Mesenteric fat pad (tissue), 1 donor: ENCODE measurements at regions not wholly inside any gene's neighbourhood (a gene's known extent, or its start where the extent isn't known, plus 50 kb on each side); places are given as distances from the start of the nearest gene placed in this dataset.

Source experiments
- DNase-seq: peaks from one replicate; pipeline ENCODE4 v3.0.0-alpha.2; 2020; ENCODE audit warnings: low spot score
- donor health status: DM: yes; HTN: yes; CAD: no.

- no peak for DNase-seq
Observed at GRCh38 chr3:16050641-16051467, 123.6 kb upstream of the GALNT15 start.

GRCh38 chr3:16051691-16052090, 122.8 kb upstream of the GALNT15 start:
- no peak for DNase-seq

- DNase-seq = no peak
Observed at GRCh38 chr3:16052964-16053363, 121.5 kb upstream of the GALNT15 start.

GRCh38 chr3:16053794-16054193, 120.7 kb upstream of the GALNT15 start:
- no peak for DNase-seq

- DNase-seq = no peak
Observed at GRCh38 chr3:16055606-16056211, 118.8 kb upstream of the GALNT15 start.

- DNase-seq = no peak
Observed at GRCh38 chr3:16056217-16056616, 118.3 kb upstream of the GALNT15 start.

- DNase-seq = no peak
Observed at GRCh38 chr3:16058521-16058920, 116.0 kb upstream of the GALNT15 start.

GRCh38 chr3:16059081-16059537, 115.4 kb upstream of the GALNT15 start:
- no peak for DNase-seq

- DNase-seq = no peak
Observed at GRCh38 chr3:16059711-16060357, 114.6 kb upstream of the GALNT15 start.

GRCh38 chr3:16060358-16060852, 114.1 kb upstream of the GALNT15 start:
- no peak for DNase-seq

GRCh38 chr3:16060945-16061344, 113.5 kb upstream of the GALNT15 start:
- DNase-seq = no peak

- no peak for DNase-seq
Observed at GRCh38 chr3:16061491-16061890, 113.0 kb upstream of the GALNT15 start.

- DNase-seq = no peak
Observed at GRCh38 chr3:16063603-16064002, 110.9 kb upstream of the GALNT15 start.

GRCh38 chr3:16064642-16065414, 109.7 kb upstream of the GALNT15 start:
- DNase-seq = no peak

- DNase-seq = no peak
Observed at GRCh38 chr3:16066545-16066944, 107.9 kb upstream of the GALNT15 start.

- no peak for DNase-seq
Observed at GRCh38 chr3:16066975-16067374, 107.5 kb upstream of the GALNT15 start.

- DNase-seq = no peak
Observed at GRCh38 chr3:16067837-16068471, 106.5 kb upstream of the GALNT15 start.

- DNase-seq = no peak
Observed at GRCh38 chr3:16069149-16069922, 105.1 kb upstream of the GALNT15 start.

GRCh38 chr3:16070707-16071106, 103.8 kb upstream of the GALNT15 start:
- DNase-seq = no peak

- no peak for DNase-seq
Observed at GRCh38 chr3:16071206-16071605, 103.3 kb upstream of the GALNT15 start.
